Spleen (tissue), 11 donors: ENCODE measurements at regions not wholly inside any gene's neighbourhood (a gene's known extent, or its start where the extent isn't known, plus 50 kb on each side); places are given as distances from the start of the nearest gene placed in this dataset.

Source experiments
- DNase-seq: peaks from one replicate; pipeline ENCODE4 v3.0.0-alpha.2; 2020
- H3K27ac ChIP-seq, 8 donors: fragments of 200-600 bp; sonication (generic) in 7 of 8; 1 replicate in 4 of 8; 2 replicates in 4 of 8; pipeline versions ENCODE4 v1.5.0 to v1.8.0; 2016 to 2021; ENCODE audit warnings: inconsistent platforms in 4 of 8, mild to moderate bottlenecking in 4 of 8, moderate library complexity in 1 of 8
- H3K27me3 ChIP-seq, 7 donors: fragments of 200-600 bp; sonication (generic) in 6 of 7; replicated peaks in 1 of 7; 1 replicate in 4 of 7; 2 replicates in 3 of 7; pipeline versions ENCODE4 v1.5.0 to v1.8.0; 2016 to 2021; ENCODE audit warnings: inconsistent platforms in 3 of 7, mild to moderate bottlenecking in 1 of 7
- H3K36me3 ChIP-seq, 6 donors: fragments of 200-600 bp; sonication (generic) in 5 of 6; 1 replicate in 4 of 6; 2 replicates in 2 of 6; pipeline versions ENCODE4 v1.5.0 to v1.8.0; 2016 to 2021; ENCODE audit warnings: inconsistent platforms in 2 of 6
- H3K4me1 ChIP-seq, 6 donors: fragments of 200-600 bp; sonication (generic) in 5 of 6; 1 replicate in 3 of 6; 2 replicates in 3 of 6; pipeline versions ENCODE4 v1.5.0 to v1.8.0; 2016 to 2021; ENCODE audit warnings: inconsistent platforms in 3 of 6
- H3K4me3 ChIP-seq, 8 donors: fragments of 200-600 bp; sonication (generic) in 7 of 8; 1 replicate in 4 of 8; 2 replicates in 4 of 8; pipeline versions ENCODE4 v1.5.0 to v1.8.0; 2016 to 2021; ENCODE audit warnings: inconsistent platforms in 4 of 8, mild to moderate bottlenecking in 4 of 8, moderate library complexity in 2 of 8
- H3K9me3 ChIP-seq, 8 donors: fragments of 200-600 bp; sonication (generic) in 7 of 8; 1 replicate in 4 of 8; 2 replicates in 4 of 8; pipeline versions ENCODE4 v1.5.0 to v1.8.0; 2016 to 2021; ENCODE audit warnings: inconsistent platforms in 4 of 8
- POLR2A ChIP-seq, 3 donors: fragments of 450-650 bp; IDR thresholded peaks; one replicate each; pipeline ENCODE4 v1.5.1; 2017; ENCODE audit warnings: antibody characterized with exemption in 3 of 3, mild to moderate bottlenecking in 1 of 3
- POLR2AphosphoS5 ChIP-seq, 3 donors: sonication (generic); formaldehyde crosslinking; IDR thresholded peaks; one replicate each; pipeline ENCODE4 v1.5.1; 2017; ENCODE audit warnings: antibody characterized with exemption in 3 of 3
- WGBS, 5 donors: extraction: QIAGEN DNeasy Blood & Tissue Kit in 3 of 5; methylation state at CpG; one replicate each; pipeline versions ENCODE4 v1.1.5 to v1.1.7; 2013 to 2018; 5-methylcytosine and 5-hydroxymethylcytosine counted together
- intact Hi-C: fragments of 100-400 bp; cut with DNase I; formaldehyde crosslinking; loops from one replicate; pipeline ENCODE4 v1.15.0; 2023; ENCODE audit warnings: low total_unique reads
- TF ChIP-seq, protein P1 (sequence below), 11 experiments: fragments of 200-600 bp in 7 of 11; fragments of 450-650 bp in 4 of 11; sonication (generic) in 4 of 11; IDR thresholded peaks in 8 of 11; conservative IDR thresholded peaks in 3 of 11; 1 replicate in 7 of 11; 2 replicates in 4 of 11; pipeline versions ENCODE4 v1.4.0 to v1.8.0; 2016 to 2021; ENCODE audit warnings: antibody characterized with exemption in 11 of 11, inconsistent platforms in 4 of 11, mild to moderate bottlenecking in 1 of 11
- donor health status: healthy with polysubstance abuse.
- donor health status: DM: no; HTN: no; CAD: no; lungs with moderate emphysema.
- donor health status: DM: no; HTN: no; CAD: no.
- donor health status: Bipolar disorder and iron deficiency.
- donor health status: healthy.
- donor health status: DM: no; HTN: no; CAD: no.
- donor health status: DM: yes; HTN: yes; CAD: no.

DNA sequence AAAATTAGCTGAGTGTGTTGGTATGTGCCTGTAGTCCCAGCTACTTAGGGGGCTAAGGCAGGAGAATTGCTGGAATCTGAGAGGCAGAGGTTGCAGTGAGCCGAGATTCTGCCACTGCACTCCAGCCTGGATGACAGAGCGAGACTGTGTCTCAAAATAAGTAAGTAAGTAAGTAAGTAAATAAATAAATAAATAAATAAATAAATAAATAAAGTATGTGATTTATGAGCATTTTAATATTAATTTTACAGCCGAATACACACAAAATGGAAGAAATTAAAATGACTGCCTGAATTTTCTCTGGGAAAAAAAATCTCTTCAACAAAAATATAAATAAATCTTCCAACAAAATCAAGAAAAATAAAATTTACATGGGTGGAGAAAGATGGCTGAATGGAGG is 740.7 kb downstream of the CDH18 start:
- H3K4me1 ChIP-seq = no peaks in the 10 kb centered on the region
- intact Hi-C loops = no loop called here
- 82 to 94% (median 86%) methylated on average over 3 of the region's 3 CpGs for WGBS, 5 donors

DNA sequence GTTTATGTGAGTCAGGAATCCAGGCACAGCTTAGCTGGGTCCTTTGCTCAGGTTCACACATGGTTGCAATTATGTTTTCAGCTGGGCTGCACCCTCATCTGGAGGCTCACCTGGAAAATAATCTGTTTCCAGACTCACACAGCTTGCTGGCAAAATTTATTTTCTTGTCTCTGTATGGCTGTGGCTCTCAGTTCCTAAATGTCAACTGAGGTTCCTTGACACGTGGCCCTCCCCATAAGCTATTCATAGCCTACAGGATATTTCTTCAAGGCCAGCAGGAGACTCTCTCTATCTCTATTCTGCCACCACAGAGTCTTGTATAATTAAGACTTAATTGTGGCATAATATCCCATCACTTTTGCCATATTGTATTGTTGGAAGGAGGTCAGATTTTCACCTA is 732.0 kb downstream of the CDH18 start:
- no peak for DNase-seq
- TF ChIP-seq, protein P1, sequence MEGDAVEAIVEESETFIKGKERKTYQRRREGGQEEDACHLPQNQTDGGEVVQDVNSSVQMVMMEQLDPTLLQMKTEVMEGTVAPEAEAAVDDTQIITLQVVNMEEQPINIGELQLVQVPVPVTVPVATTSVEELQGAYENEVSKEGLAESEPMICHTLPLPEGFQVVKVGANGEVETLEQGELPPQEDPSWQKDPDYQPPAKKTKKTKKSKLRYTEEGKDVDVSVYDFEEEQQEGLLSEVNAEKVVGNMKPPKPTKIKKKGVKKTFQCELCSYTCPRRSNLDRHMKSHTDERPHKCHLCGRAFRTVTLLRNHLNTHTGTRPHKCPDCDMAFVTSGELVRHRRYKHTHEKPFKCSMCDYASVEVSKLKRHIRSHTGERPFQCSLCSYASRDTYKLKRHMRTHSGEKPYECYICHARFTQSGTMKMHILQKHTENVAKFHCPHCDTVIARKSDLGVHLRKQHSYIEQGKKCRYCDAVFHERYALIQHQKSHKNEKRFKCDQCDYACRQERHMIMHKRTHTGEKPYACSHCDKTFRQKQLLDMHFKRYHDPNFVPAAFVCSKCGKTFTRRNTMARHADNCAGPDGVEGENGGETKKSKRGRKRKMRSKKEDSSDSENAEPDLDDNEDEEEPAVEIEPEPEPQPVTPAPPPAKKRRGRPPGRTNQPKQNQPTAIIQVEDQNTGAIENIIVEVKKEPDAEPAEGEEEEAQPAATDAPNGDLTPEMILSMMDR (IDR thresholded peaks at IDR 0.05 in 8 of 11, conservative IDR thresholded peaks at IDR 0.05 in 3 of 11) = no peak
- TF ChIP-seq POLR2A (IDR thresholded peaks at IDR 0.05) = no peak
- TF ChIP-seq POLR2AphosphoS5 (IDR thresholded peaks at IDR 0.05) = no peak

More for the DNA sequence above, 740.7 kb downstream of the CDH18 start:
- no peaks in the 10 kb centered on the region for H3K27me3 ChIP-seq
- H3K36me3 ChIP-seq = no peaks in the 10 kb centered on the region
- H3K27ac ChIP-seq = no peak overlapping the region
- TF ChIP-seq, protein P1 (IDR thresholded peaks at IDR 0.05 in 8 of 11, conservative IDR thresholded peaks at IDR 0.05 in 3 of 11) = no peak
- no peak for TF ChIP-seq POLR2A (IDR thresholded peaks at IDR 0.05)
- H3K4me3 ChIP-seq = no peak overlapping the region
- peaks cover 0 to 24% (median 10%) of the 10 kb centered on the region in 8 donors for H3K9me3 ChIP-seq
- DNase-seq = no peak

DNA sequence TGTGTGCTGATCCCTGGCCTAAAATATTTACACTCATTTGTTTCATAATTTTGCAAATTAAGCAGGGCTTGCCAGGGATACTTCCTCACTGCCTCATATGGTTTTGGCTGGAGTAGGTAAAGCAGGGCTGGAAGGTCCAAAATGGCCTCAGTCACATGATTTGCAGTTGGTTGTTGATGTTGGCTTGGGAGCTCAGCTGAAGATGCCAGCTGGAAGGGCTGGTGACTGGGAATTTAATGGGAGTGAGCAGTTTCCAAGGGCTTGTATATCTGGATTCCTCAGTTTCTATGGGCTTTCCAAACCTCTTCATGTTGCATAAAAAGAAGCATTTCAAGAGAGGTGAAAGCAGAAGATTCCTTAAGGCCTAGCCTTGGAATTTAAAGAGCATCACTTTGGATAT is 729.3 kb downstream of the CDH18 start:
- H3K9me3 ChIP-seq = peaks cover 0 to 23% (median 0%) of the 10 kb centered on the region in 8 donors
- H3K27me3 ChIP-seq = no peaks in the 10 kb centered on the region
- H3K27ac ChIP-seq = no peak overlapping the region
- no peak for DNase-seq
- no peaks in the 10 kb centered on the region for H3K4me1 ChIP-seq
- no peak overlapping the region for H3K4me3 ChIP-seq
- no peaks in the 10 kb centered on the region for H3K36me3 ChIP-seq
- TF ChIP-seq POLR2AphosphoS5 (IDR thresholded peaks at IDR 0.05) = no peak
- no peak for TF ChIP-seq POLR2A (IDR thresholded peaks at IDR 0.05)
- TF ChIP-seq, protein P1 (IDR thresholded peaks at IDR 0.05 in 8 of 11, conservative IDR thresholded peaks at IDR 0.05 in 3 of 11) = no peak
- intact Hi-C loops = no loop called here

More for the DNA sequence above, 732.0 kb downstream of the CDH18 start:
- WGBS, 5 donors = 24 to 52% (median 43%) methylated on average over 1 of the region's 1 CpG
- no peaks in the 10 kb centered on the region for H3K36me3 ChIP-seq
- H3K27me3 ChIP-seq = no peaks in the 10 kb centered on the region
- H3K4me3 ChIP-seq = no peak overlapping the region
- H3K9me3 ChIP-seq = peaks cover 0 to 17% (median 0%) of the 10 kb centered on the region in 8 donors
- intact Hi-C loops = no loop called here
- no peak overlapping the region for H3K27ac ChIP-seq
- no peaks in the 10 kb centered on the region for H3K4me1 ChIP-seq

DNA sequence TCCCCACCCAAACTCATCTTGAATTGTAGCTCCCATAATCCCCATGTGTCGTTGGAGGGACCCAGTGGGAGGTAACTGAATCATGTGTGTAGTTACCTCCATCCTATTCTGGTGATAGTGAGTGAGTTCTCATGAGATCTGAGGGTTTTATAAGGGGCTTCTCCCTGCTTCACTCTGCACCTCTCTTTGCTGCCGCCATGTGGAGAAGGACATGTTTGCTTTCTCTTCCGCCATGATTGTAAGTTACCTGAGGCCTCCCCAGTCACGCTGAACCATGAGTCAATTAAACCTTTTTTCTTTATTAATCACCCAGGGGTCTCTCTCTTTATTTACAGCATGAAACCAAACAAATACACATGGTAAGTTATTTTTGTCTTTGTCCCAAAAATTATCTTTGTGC is 726.1 kb downstream of the CDH18 start:
- H3K9me3 ChIP-seq = peaks cover 0 to 23% (median 0%) of the 10 kb centered on the region in 8 donors
- TF ChIP-seq POLR2A (IDR thresholded peaks at IDR 0.05) (no peak), POLR2AphosphoS5 (IDR thresholded peaks at IDR 0.05) (no peak)
- TF ChIP-seq, protein P1 (IDR thresholded peaks at IDR 0.05 in 8 of 11, conservative IDR thresholded peaks at IDR 0.05 in 3 of 11) = no peak
- intact Hi-C loops = no loop called here
- WGBS, 5 donors = 81 to 93% (median 88%) methylated on average over 4 of the region's 4 CpGs
- no peaks in the 10 kb centered on the region for H3K27me3 ChIP-seq
- DNase-seq = no peak
- H3K36me3 ChIP-seq = no peaks in the 10 kb centered on the region
- H3K4me3 ChIP-seq = no peak overlapping the region
- H3K4me1 ChIP-seq = no peaks in the 10 kb centered on the region
- H3K27ac ChIP-seq = no peak overlapping the region
